ENCODE measurements at regions not wholly inside any gene's neighbourhood (a gene's known extent, or its start where the extent isn't known, plus 50 kb on each side); places are given as distances from the start of the nearest gene placed in this dataset.
A peak's percentile ranks its signal among the peaks of the same experiment; 100 is the strongest.

- peaks cover 63% of the 10 kb centered on the region for H3K4me1 Mint-ChIP-seq
- H3K36me3 Mint-ChIP-seq (ENCODE audit: low read depth): no peaks in the 10 kb centered on the region
Observed at GRCh38 chr9:16312962-16313546, 557.4 kb downstream of the BNC2 start.

GRCh38 chr9:16314476-16314875, 556.0 kb downstream of the BNC2 start:
- Mint-ChIP-seq H3K4me3 (no peak overlapping the region), H3K9me3 (no peaks in the 10 kb centered on the region), H3K27me3 (ENCODE audit: low read depth, poor library complexity) (peaks cover 14% of the 10 kb centered on the region), H3K36me3 (ENCODE audit: low read depth) (no peaks in the 10 kb centered on the region), H3K4me1 (peaks cover 57% of the 10 kb centered on the region), H3K27ac (peak overlapping the region; percentile 64)
- TF ChIP-seq CTCF (IDR thresholded peaks at IDR 0.05): no peak
- no peak for DNase-seq

More at GRCh38 chr9:16312962-16313546, 557.4 kb downstream of the BNC2 start:
- Mint-ChIP-seq H3K27me3 (ENCODE audit: low read depth, poor library complexity) (peaks cover 17% of the 10 kb centered on the region), H3K9me3 (no peaks in the 10 kb centered on the region), H3K27ac (no peak overlapping the region), H3K4me3 (no peak overlapping the region)
- TF ChIP-seq CTCF (IDR thresholded peaks at IDR 0.05): no peak
- no peak for DNase-seq

GRCh38 chr9:16315720-16316119, 554.8 kb downstream of the BNC2 start:
- H3K27ac Mint-ChIP-seq: no peak overlapping the region
- H3K4me3 Mint-ChIP-seq: no peak overlapping the region
- TF ChIP-seq CTCF (IDR thresholded peaks at IDR 0.05): no peak
- H3K4me1 Mint-ChIP-seq: peaks cover 48% of the 10 kb centered on the region
- H3K36me3 Mint-ChIP-seq (ENCODE audit: low read depth): no peaks in the 10 kb centered on the region
- no peak for DNase-seq
- H3K27me3 Mint-ChIP-seq (ENCODE audit: low read depth, poor library complexity): peaks cover 11% of the 10 kb centered on the region
- H3K9me3 Mint-ChIP-seq: peaks cover 3% of the 10 kb centered on the region

- no peak for TF ChIP-seq CTCF (IDR thresholded peaks at IDR 0.05)
- Mint-ChIP-seq H3K4me3 (no peak overlapping the region), H3K27me3 (ENCODE audit: low read depth, poor library complexity) (peaks cover 11% of the 10 kb centered on the region), H3K36me3 (ENCODE audit: low read depth) (no peaks in the 10 kb centered on the region), H3K27ac (no peak overlapping the region), H3K4me1 (peaks cover 50% of the 10 kb centered on the region), H3K9me3 (peaks cover 3% of the 10 kb centered on the region)
- DNase-seq: no peak
Observed at GRCh38 chr9:16316456-16316855, 554.0 kb downstream of the BNC2 start.

- no peak for DNase-seq
- Mint-ChIP-seq H3K27ac (peak overlapping the region; percentile 17), H3K9me3 (peaks cover 3% of the 10 kb centered on the region), H3K4me3 (no peak overlapping the region), H3K4me1 (peaks cover 50% of the 10 kb centered on the region), H3K36me3 (ENCODE audit: low read depth) (no peaks in the 10 kb centered on the region), H3K27me3 (ENCODE audit: low read depth, poor library complexity) (peaks cover 11% of the 10 kb centered on the region)
- no peak for TF ChIP-seq CTCF (IDR thresholded peaks at IDR 0.05)
Observed at GRCh38 chr9:16316911-16317817, 553.3 kb downstream of the BNC2 start.

All from nephron progenitor cell (in vitro differentiated cells).